ENCODE measurements at regions not wholly inside any gene's neighbourhood (a gene's known extent, or its start where the extent isn't known, plus 50 kb on each side); places are given as distances from the start of the nearest gene placed in this dataset.

- Mint-ChIP-seq H3K27me3 (ENCODE audit: insufficient read depth) (no peaks in the 10 kb centered on the region), H3K27ac (no peak overlapping the region), H3K36me3 (ENCODE audit: low read depth) (no peaks in the 10 kb centered on the region), H3K4me3 (no peak overlapping the region), H3K4me1 (ENCODE audit: low read depth) (no peaks in the 10 kb centered on the region), H3K9me3 (peaks cover 7% of the 10 kb centered on the region)
- no peak for TF ChIP-seq CTCF (IDR thresholded peaks at IDR 0.05)
- no peak for DNase-seq
Measured at GRCh38 chr12:86838711-86839110, 582.5 kb upstream of the MGAT4C start.

- Mint-ChIP-seq H3K27me3 (ENCODE audit: insufficient read depth) (no peaks in the 10 kb centered on the region), H3K4me3 (no peak overlapping the region), H3K27ac (no peak overlapping the region), H3K36me3 (ENCODE audit: low read depth) (no peaks in the 10 kb centered on the region), H3K9me3 (peaks cover 7% of the 10 kb centered on the region), H3K4me1 (ENCODE audit: low read depth) (no peaks in the 10 kb centered on the region)
- no peak for DNase-seq
- no peak for TF ChIP-seq CTCF (IDR thresholded peaks at IDR 0.05)
Measured at GRCh38 chr12:86838260-86838659, 582.1 kb upstream of the MGAT4C start.

- Mint-ChIP-seq H3K27me3 (ENCODE audit: insufficient read depth) (no peaks in the 10 kb centered on the region), H3K4me3 (no peak overlapping the region), H3K4me1 (ENCODE audit: low read depth) (no peaks in the 10 kb centered on the region), H3K9me3 (peaks cover 7% of the 10 kb centered on the region), H3K27ac (no peak overlapping the region), H3K36me3 (ENCODE audit: low read depth) (no peaks in the 10 kb centered on the region)
- TF ChIP-seq CTCF (IDR thresholded peaks at IDR 0.05) = no peak
- no peak for DNase-seq
Measured at GRCh38 chr12:86837246-86837645, 581.1 kb upstream of the MGAT4C start.

- DNase-seq = no peak
- Mint-ChIP-seq H3K27me3 (ENCODE audit: insufficient read depth) (no peaks in the 10 kb centered on the region), H3K27ac (no peak overlapping the region), H3K4me1 (ENCODE audit: low read depth) (no peaks in the 10 kb centered on the region), H3K4me3 (no peak overlapping the region), H3K9me3 (peaks cover 11% of the 10 kb centered on the region; the same call in 1 of the 2 replicates), H3K36me3 (ENCODE audit: low read depth) (no peaks in the 10 kb centered on the region)
- TF ChIP-seq CTCF (IDR thresholded peaks at IDR 0.05) = no peak
Measured at GRCh38 chr12:86834217-86834616, 578.0 kb upstream of the MGAT4C start.

- Mint-ChIP-seq H3K36me3 (ENCODE audit: low read depth) (no peaks in the 10 kb centered on the region), H3K4me1 (ENCODE audit: low read depth) (no peaks in the 10 kb centered on the region), H3K4me3 (no peak overlapping the region), H3K9me3 (peaks cover 26% of the 10 kb centered on the region), H3K27me3 (ENCODE audit: insufficient read depth) (peaks cover 2% of the 10 kb centered on the region), H3K27ac (no peak overlapping the region)
- TF ChIP-seq CTCF (IDR thresholded peaks at IDR 0.05) = no peak
- no peak for DNase-seq
Measured at GRCh38 chr12:86827409-86827808, 571.2 kb upstream of the MGAT4C start.

GRCh38 chr12:86826051-86826450 is 569.9 kb upstream of the MGAT4C start:
- no peak for TF ChIP-seq CTCF (IDR thresholded peaks at IDR 0.05)
- H3K9me3 Mint-ChIP-seq = peaks cover 27% of the 10 kb centered on the region
- H3K4me3 Mint-ChIP-seq = no peak overlapping the region
- peaks cover 2% of the 10 kb centered on the region for H3K27me3 Mint-ChIP-seq (ENCODE audit: insufficient read depth)
- H3K36me3 Mint-ChIP-seq (ENCODE audit: low read depth) = no peaks in the 10 kb centered on the region
- DNase-seq = no peak
- H3K27ac Mint-ChIP-seq = no peak overlapping the region
- H3K4me1 Mint-ChIP-seq (ENCODE audit: low read depth) = no peaks in the 10 kb centered on the region
